IMR-90 (cell line): ENCODE measurements at regions not wholly inside any gene's neighbourhood (a gene's known extent, or its start where the extent isn't known, plus 50 kb on each side); places are given as distances from the start of the nearest gene placed in this dataset.

Experiments used
- ATAC-seq: fragments of 200-7000 bp; cut with Tn5 transposase; 2 replicates; pipeline ENCODE4 v1.9.1; 2020; ENCODE audit warnings: low read depth, mild to moderate bottlenecking, moderate library complexity
- BruUV-seq: library from RNA; stranded (reverse); fragments of 400-500 nt; replicated peaks from 2 replicates; lab custom pipeline; 2021; lab: Mats Ljungman, UMichigan
- CTCF ChIA-PET: fragments of 300-600 bp; formaldehyde crosslinking; extraction: SDS; loops from one replicate; lab custom pipeline; 2021; ENCODE audit warnings: antibody characterized with exemption; lab: Yijun Ruan, JAX
- POLR2A ChIA-PET: fragments of 300-600 bp; sonication (Branson Sonifier 250); formaldehyde crosslinking; loops from one replicate; lab custom pipeline; 2022; ENCODE audit warnings: antibody characterized with exemption; ENCODE audit not compliant: unreplicated experiment; lab: Charles Lee
- DNase-seq: peaks from one replicate; pipeline ENCODE4 v3.0.0; 2013
- H2AFZ ChIP-seq: replicated peaks from 2 replicates; pipeline ENCODE3; 2013; ENCODE audit warnings: low read length, mild to moderate bottlenecking; ENCODE audit not compliant: poor library complexity
- H2AK5ac ChIP-seq: 2 replicates; pipeline ENCODE4 v1.6.1; 2013; ENCODE audit warnings: low read depth, low read length, inconsistent platforms
- H2AK9ac ChIP-seq: replicated peaks from 2 replicates; pipeline ENCODE3; 2013; ENCODE audit warnings: mild to moderate bottlenecking, low read depth, low read length, moderate library complexity; ENCODE audit not compliant: poor library complexity
- H2BK120ac ChIP-seq: 2 replicates; pipeline ENCODE4 v1.6.1; 2013; ENCODE audit warnings: low read depth, low read length, inconsistent platforms
- H2BK15ac ChIP-seq: 3 replicates; pipeline ENCODE4 v1.6.1; 2013; ENCODE audit warnings: low read depth, low read length, inconsistent platforms
- H2BK20ac ChIP-seq: 2 replicates; pipeline ENCODE4 v1.6.1; 2013; ENCODE audit warnings: low read depth, mild to moderate bottlenecking, inconsistent platforms, low read length, moderate library complexity
- H2BK5ac ChIP-seq: 2 replicates; pipeline ENCODE4 v1.6.1; 2013; ENCODE audit warnings: mild to moderate bottlenecking, low read depth, low read length, inconsistent platforms; ENCODE audit not compliant: poor library complexity, severe bottlenecking
- H3K14ac ChIP-seq: replicated peaks from 2 replicates; pipeline ENCODE4 v1.6.1; 2013; ENCODE audit warnings: low read depth, low read length, inconsistent platforms
- H3K18ac ChIP-seq: 2 replicates; pipeline ENCODE4 v1.6.1; 2013; ENCODE audit warnings: low read depth, low read length, control low read depth
- H3K23ac ChIP-seq: 2 replicates; pipeline ENCODE4 v1.6.1; 2013; ENCODE audit warnings: low read depth, low read length, inconsistent platforms
- H3K27ac ChIP-seq: 2 replicates; pipeline ENCODE4 v1.5.1; 2013; ENCODE audit warnings: mild to moderate bottlenecking, control low read depth, low read length; ENCODE audit not compliant: insufficient read depth
- H3K27me3 ChIP-seq: 2 replicates; pipeline ENCODE4 v1.6.1; 2013; ENCODE audit warnings: low read length; ENCODE audit not compliant: control insufficient read depth, insufficient read depth
- H3K36me3 ChIP-seq: 2 replicates; pipeline ENCODE4 v1.6.1; 2013; ENCODE audit warnings: low read length, mixed read lengths; ENCODE audit not compliant: control insufficient read depth, insufficient read depth
- H3K4ac ChIP-seq: 2 replicates; pipeline ENCODE4 v1.6.1; 2013; ENCODE audit warnings: low read depth, low read length, inconsistent platforms
- H3K4me1 ChIP-seq: 2 replicates; pipeline ENCODE4 v1.6.1; 2013; ENCODE audit warnings: low read length, mixed read lengths; ENCODE audit not compliant: control insufficient read depth, insufficient read depth
- H3K4me2 ChIP-seq: 2 replicates; pipeline ENCODE4 v1.6.1; 2013; ENCODE audit warnings: low read depth, mild to moderate bottlenecking, control low read depth, low read length, moderate library complexity
- H3K4me3 ChIP-seq: 2 replicates; pipeline ENCODE4 v1.5.1; 2013; ENCODE audit warnings: low read depth, mild to moderate bottlenecking, control low read depth, low read length, moderate library complexity; ENCODE audit not compliant: insufficient read depth
- H3K56ac ChIP-seq: 2 replicates; pipeline ENCODE4 v1.6.1; 2013; ENCODE audit warnings: low read length, inconsistent platforms; ENCODE audit not compliant: insufficient read depth; ENCODE audit errors: extremely low read depth
- H3K79me1 ChIP-seq, 2 experiments: 2 replicates each; pipeline ENCODE4 v1.6.1; 2013; ENCODE audit warnings: low read length in 2 of 2, inconsistent platforms in 1 of 2, low read depth in 1 of 2
- H3K9ac ChIP-seq: 2 replicates; pipeline ENCODE4 v1.6.1; 2013; ENCODE audit warnings: low read depth, low read length, control low read depth
- H3K9me1 ChIP-seq: 2 replicates; pipeline ENCODE4 v1.6.1; 2013; ENCODE audit warnings: low read length, inconsistent platforms; ENCODE audit not compliant: insufficient read depth
- H3K9me3 ChIP-seq: 2 replicates; pipeline ENCODE4 v1.6.1; 2013; ENCODE audit warnings: low read length; ENCODE audit not compliant: control insufficient read depth, insufficient read depth
- H4K20me1 ChIP-seq: 2 replicates; pipeline ENCODE4 v1.6.1; 2013; ENCODE audit warnings: low read length, inconsistent platforms; ENCODE audit not compliant: insufficient read depth
- H4K5ac ChIP-seq: 2 replicates; pipeline ENCODE4 v1.6.1; 2013; ENCODE audit warnings: mild to moderate bottlenecking, low read depth, low read length, control low read depth
- H4K8ac ChIP-seq, 2 experiments: 2 replicates each; pipeline ENCODE4 v1.6.1; 2013; ENCODE audit warnings: low read depth in 2 of 2, low read length in 2 of 2, control low read depth in 1 of 2, inconsistent platforms in 1 of 2
- H4K91ac ChIP-seq: 2 replicates; pipeline ENCODE4 v1.6.1; 2013; ENCODE audit warnings: low read depth, low read length, inconsistent platforms; ENCODE audit not compliant: insufficient read depth
- MAFK ChIP-seq: IDR thresholded peaks from 2 replicates; pipeline ENCODE4 v1.6.1; 2012; ENCODE audit warnings: low read depth, low read length, improper control_type of control experiment
- RFX5 ChIP-seq: IDR thresholded peaks from 2 replicates; pipeline ENCODE4 v1.8.0; 2012; ENCODE audit warnings: low read depth, mild to moderate bottlenecking, low read length, moderate library complexity
- WGBS, 2 experiments: methylation state at CpG; one replicate each; pipeline versions ENCODE4 v1.1.5 to v1.1.7; 2013; ENCODE audit warnings: missing lambda C conversion rate in 2 of 2; ENCODE audit not compliant: insufficient read length in 1 of 2; ENCODE audit errors: extremely low coverage in 2 of 2; 5-methylcytosine and 5-hydroxymethylcytosine counted together
- dilution Hi-C: fragments of 300-500 bp; cut with HindIII; formaldehyde crosslinking; loops from one replicate; pipeline ENCODE4 v1.14.3; 2018; ENCODE audit warnings: low sequenced_read_pairs; ENCODE audit not compliant: unreplicated experiment
- in situ Hi-C: fragments of 300-500 bp; cut with MboI; formaldehyde crosslinking; loops from 3 replicates; pipeline ENCODE4 v1.14.3; 2019; ENCODE audit warnings: low sequenced_read_pairs, inconsistent platforms, mixed read lengths
- intact Hi-C: fragments of 100-400 bp; cut with micrococcal nuclease; formaldehyde crosslinking; loops from 2 replicates; pipeline ENCODE4 v1.10.0; 2022

DNA sequence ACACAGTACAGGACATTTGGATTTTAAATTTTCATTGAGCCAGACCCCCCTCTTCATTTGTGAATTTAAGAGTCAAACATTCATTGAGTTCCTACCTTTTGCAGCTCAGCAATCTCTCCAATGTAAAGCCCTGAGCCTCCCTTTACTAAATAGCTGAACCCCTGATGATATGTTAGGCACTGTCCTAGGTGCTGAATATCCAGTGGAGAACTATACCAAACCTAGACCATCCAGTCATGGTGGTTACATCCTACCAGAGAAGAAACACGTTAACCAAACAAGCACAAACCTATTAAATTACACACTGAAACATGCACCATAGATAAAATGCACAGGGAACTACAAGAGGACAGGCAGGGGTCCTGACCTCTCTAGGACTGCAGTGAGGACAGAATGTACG lies 1585.3 kb upstream of the TMEM132C start:
- WGBS, 2 experiments = no CpG with 5 or more reads among the region's 2 CpGs
- Histone ChIP-seq H2BK5ac (no peak overlapping the region), H2BK15ac (no peak overlapping the region), H3K14ac (no peak overlapping the region), H3K36me3 (no peaks in the 10 kb centered on the region), H3K27me3 (no peaks in the 10 kb centered on the region), H2AK9ac (no peak overlapping the region), H3K4me2 (no peak overlapping the region), H3K9ac (no peak overlapping the region), H3K4ac (no peak overlapping the region), H4K91ac (no peak overlapping the region), H4K20me1 (no peaks in the 10 kb centered on the region), H4K8ac (no peak overlapping the region), H2BK20ac (no peak overlapping the region), H3K4me3 (no peak overlapping the region), H4K5ac (no peak overlapping the region), H3K27ac (no peak overlapping the region), H2AK5ac (no peak overlapping the region), H3K9me3 (peaks cover 20% of the 10 kb centered on the region), H3K23ac (no peak overlapping the region), H2BK120ac (no peak overlapping the region), H3K9me1 (no peaks in the 10 kb centered on the region), H3K4me1 (no peaks in the 10 kb centered on the region), H2AFZ (no peak overlapping the region), H3K56ac (no peak overlapping the region), H3K79me1 (no peaks in the 10 kb centered on the region), H3K18ac (no peak overlapping the region)
- CTCF ChIA-PET = no interaction called here
- TF ChIP-seq MAFK (no peak), RFX5 (no peak)
- in situ Hi-C loops = no loop called here
- no peak for DNase-seq
- intact Hi-C loops = no loop called here
- POLR2A ChIA-PET = no interaction called here
- no peak for ATAC-seq
- no TSS peak for BruUV-seq
- dilution Hi-C loops = no loop called here
